Right lobe of liver (tissue), 6 donors: ENCODE measurements at regions not wholly inside any gene's neighbourhood (a gene's known extent, or its start where the extent isn't known, plus 50 kb on each side); places are given as distances from the start of the nearest gene placed in this dataset.

Experiments
- ATAC-seq, 4 donors: fragments of 200-7000 bp; cut with Tn5 transposase; one replicate each; pipeline ENCODE4 v1.9.1; 2020; ENCODE audit warnings: mild to moderate bottlenecking in 4 of 4, moderate library complexity in 4 of 4
- DNase-seq, 3 donors: peaks; one replicate each; pipeline ENCODE4 v3.0.0-alpha.2; 2020
- H3K27ac ChIP-seq, 3 donors: fragments of 200-600 bp; one replicate each; pipeline ENCODE4 v1.8.0; 2022
- H3K27me3 ChIP-seq, 2 donors: fragments of 200-600 bp; one replicate each; pipeline ENCODE4 v1.8.0; 2022
- H3K36me3 ChIP-seq, 4 donors: fragments of 200-600 bp; sonication (generic) in 1 of 4; one replicate each; pipeline versions ENCODE4 v1.5.1 to v1.8.0; 2017 to 2022; ENCODE audit warnings: control low read depth in 1 of 4
- H3K4me1 ChIP-seq, 4 donors: fragments of 200-600 bp; sonication (generic) in 1 of 4; one replicate each; pipeline versions ENCODE4 v1.5.1 to v1.8.0; 2017 to 2022; ENCODE audit warnings: control low read depth in 1 of 4
- H3K4me3 ChIP-seq, 3 donors: fragments of 200-600 bp; one replicate each; pipeline ENCODE4 v1.8.0; 2022
- H3K9me3 ChIP-seq, 4 donors: fragments of 200-600 bp; sonication (generic) in 1 of 4; one replicate each; pipeline versions ENCODE4 v1.5.1 to v1.8.0; 2017 to 2022; ENCODE audit warnings: control low read depth in 1 of 4
- CTCF ChIP-seq, 4 donors: fragments of 200-600 bp in 3 of 4; fragments of 450-650 bp in 1 of 4; IDR thresholded peaks; one replicate each; pipeline versions ENCODE4 v1.5.1 to v1.8.0; 2016 to 2022; ENCODE audit warnings: antibody characterized with exemption in 4 of 4, mild to moderate bottlenecking in 2 of 4
- POLR2A ChIP-seq: fragments of 450-650 bp; IDR thresholded peaks from one replicate; pipeline ENCODE4 v1.6.1; 2017; ENCODE audit warnings: antibody characterized with exemption, mild to moderate bottlenecking
- WGBS: methylation state at CpG from one replicate; pipeline ENCODE4 v1.1.6; 2018; ENCODE audit warnings: low coverage, low lambda C conversion rate; ENCODE audit not compliant: insufficient coverage; ENCODE audit errors: missing lambda C conversion rate; 5-methylcytosine and 5-hydroxymethylcytosine counted together
- intact Hi-C, 2 donors: fragments of 100-400 bp; cut with DNase I; formaldehyde crosslinking; loops; one replicate each; pipeline versions ENCODE4 v1.11.2 to v1.14.1; 2022
- donor health status: DM: no; HTN: yes; CAD: no.
- donor health status: DM: no; HTN: no; CAD: no.
- donor health status: DM: no; HTN: no; CAD: no.
- donor health status: DM: no; HTN: yes; CAD: no.
- donor health status: DM: no; HTN: yes; CAD: no.

- H3K27me3 ChIP-seq: no peaks in the 10 kb centered on the region
- H3K36me3 ChIP-seq: no peaks in the 10 kb centered on the region
- H3K4me3 ChIP-seq: no peak overlapping the region
- ATAC-seq (no peak), DNase-seq (no peak)
- intact Hi-C loops: no loop called here
- H3K9me3 ChIP-seq: no peaks in the 10 kb centered on the region
- no peak overlapping the region for H3K27ac ChIP-seq
- TF ChIP-seq CTCF (IDR thresholded peaks at IDR 0.05): no peak
- TF ChIP-seq POLR2A: no peak
- H3K4me1 ChIP-seq: no peaks in the 10 kb centered on the region
- 57% methylated on average over 2 of the region's 2 CpGs for WGBS
These were observed 95.8 kb downstream of the SLIT2 start for GRCh38 chr4:20347531-20347930.

GRCh38 chr4:20348411-20348810, 96.7 kb downstream of the SLIT2 start:
- Histone ChIP-seq H3K4me3 (no peak overlapping the region), H3K27me3 (no peaks in the 10 kb centered on the region), H3K9me3 (no peaks in the 10 kb centered on the region), H3K4me1 (no peaks in the 10 kb centered on the region), H3K27ac (no peak overlapping the region), H3K36me3 (no peaks in the 10 kb centered on the region)
- ATAC-seq (no peak), DNase-seq (no peak)
- TF ChIP-seq CTCF (IDR thresholded peaks at IDR 0.05): no peak
- TF ChIP-seq POLR2A: no peak
- intact Hi-C loops: no loop called here
- 53% methylated on average over 6 of the region's 6 CpGs for WGBS

GRCh38 chr4:20351360-20352162, 99.9 kb downstream of the SLIT2 start:
- Histone ChIP-seq H3K9me3 (no peaks in the 10 kb centered on the region), H3K4me1 (no peaks in the 10 kb centered on the region), H3K27ac (no peak overlapping the region), H3K4me3 (no peak overlapping the region), H3K36me3 (no peaks in the 10 kb centered on the region), H3K27me3 (no peaks in the 10 kb centered on the region)
- intact Hi-C loops: no loop called here
- ATAC-seq: no peak
- no peak for DNase-seq
- 17% methylated on average over 2 of the region's 2 CpGs for WGBS
- TF ChIP-seq CTCF (IDR thresholded peaks at IDR 0.05) (no peak), POLR2A (no peak)

GRCh38 chr4:20352163-20352431, 100.4 kb downstream of the SLIT2 start:
- no peak for DNase-seq
- Histone ChIP-seq H3K4me3 (no peak overlapping the region), H3K4me1 (no peaks in the 10 kb centered on the region), H3K36me3 (no peaks in the 10 kb centered on the region), H3K9me3 (no peaks in the 10 kb centered on the region), H3K27me3 (no peaks in the 10 kb centered on the region), H3K27ac (no peak overlapping the region)
- ATAC-seq: no peak
- TF ChIP-seq CTCF (IDR thresholded peaks at IDR 0.05) (no peak), POLR2A (no peak)
- intact Hi-C loops: no loop called here
- WGBS: 50% methylated on average over 1 of the region's 1 CpG

GRCh38 chr4:20353646-20354045, 101.9 kb downstream of the SLIT2 start:
- WGBS: 85% methylated on average over 2 of the region's 2 CpGs
- ATAC-seq: no peak
- no peak for DNase-seq
- no peaks in the 10 kb centered on the region for H3K9me3 ChIP-seq
- intact Hi-C loops: no loop called here
- H3K36me3 ChIP-seq: no peaks in the 10 kb centered on the region
- no peak overlapping the region for H3K27ac ChIP-seq
- H3K27me3 ChIP-seq: no peaks in the 10 kb centered on the region
- H3K4me1 ChIP-seq: no peaks in the 10 kb centered on the region
- no peak overlapping the region for H3K4me3 ChIP-seq
- no peak for TF ChIP-seq CTCF (IDR thresholded peaks at IDR 0.05)
- TF ChIP-seq POLR2A: no peak
